ENCODE measurements at regions not wholly inside any gene's neighbourhood (a gene's known extent, or its start where the extent isn't known, plus 50 kb on each side); places are given as distances from the start of the nearest gene placed in this dataset.

- Histone ChIP-seq H3K9ac (no peak overlapping the region), H3K36me3 (ENCODE audit: low read depth) (no peaks in the 10 kb centered on the region), H3K27ac (no peak overlapping the region), H3F3A (ENCODE audit: insufficient read depth) (no peaks in the 10 kb centered on the region), H3K4me1 (ENCODE audit: insufficient read depth) (no peaks in the 10 kb centered on the region), H3K9me2 (ENCODE audit: insufficient read depth) (no peaks in the 10 kb centered on the region), H3K9me3 (ENCODE audit: low read depth) (no peaks in the 10 kb centered on the region), H3K27me3 (replicated peaks; ENCODE audit: insufficient read depth) (no peaks in the 10 kb centered on the region), H3K4me3 (no peak overlapping the region), H3K4me2 (ENCODE audit: unreplicated experiment) (no peak overlapping the region), H3K79me2 (ENCODE audit: insufficient read depth) (no peaks in the 10 kb centered on the region), H4K20me1 (ENCODE audit: insufficient read depth) (no peaks in the 10 kb centered on the region), H2AFZ (no peak overlapping the region)
- in situ Hi-C loops (cut with MboI) = no loop called here
- whole genome bisulfite sequencing, 2 experiments (ENCODE audit: low coverage in 1 of 2, low lambda C conversion rate in 2 of 2, missing lambda C conversion rate in 2 of 2) = 44 to 54% methylated on average over 3 of the region's 3 CpGs
- TF ChIP-seq EZH2phosphoT487 (IDR thresholded peaks at IDR 0.05; ENCODE audit: insufficient read depth, low read depth) (no peak), EZH2 (IDR thresholded peaks at IDR 0.05; ENCODE audit: insufficient read depth, poor library complexity, severe bottlenecking) (no peak)
- no peak for DNase-seq
Measured at GRCh38 chr12:40587970-40588369, 104.3 kb upstream of the CNTN1 start.

- WGBS, 2 experiments (ENCODE audit: low coverage in 1 of 2, low lambda C conversion rate in 2 of 2, missing lambda C conversion rate in 2 of 2) = 25 to 30% methylated on average over 3 of the region's 3 CpGs
- in situ Hi-C loops (cut with MboI) = no loop called here
- H3K4me1 ChIP-seq (ENCODE audit: insufficient read depth) = no peaks in the 10 kb centered on the region
- no peaks in the 10 kb centered on the region; the same call in 1 of the 2 replicates for H3K9me2 ChIP-seq (ENCODE audit: insufficient read depth)
- no peaks in the 10 kb centered on the region for H3K36me3 ChIP-seq (ENCODE audit: low read depth)
- no peak overlapping the region for H3K4me3 ChIP-seq
- no peaks in the 10 kb centered on the region for H3K9me3 ChIP-seq (ENCODE audit: low read depth)
- TF ChIP-seq EZH2 (IDR thresholded peaks at IDR 0.05; ENCODE audit: insufficient read depth, poor library complexity, severe bottlenecking) (no peak), EZH2phosphoT487 (IDR thresholded peaks at IDR 0.05; ENCODE audit: insufficient read depth, low read depth) (no peak)
- H4K20me1 ChIP-seq (ENCODE audit: insufficient read depth) = no peaks in the 10 kb centered on the region
- H3K4me2 ChIP-seq (ENCODE audit: unreplicated experiment) = no peak overlapping the region
- no peaks in the 10 kb centered on the region for H3K79me2 ChIP-seq (ENCODE audit: insufficient read depth)
- DNase-seq = no peak
- H3K27me3 ChIP-seq (replicated peaks; ENCODE audit: insufficient read depth) = no peaks in the 10 kb centered on the region
- H3K9ac ChIP-seq = no peak overlapping the region
- no peak overlapping the region for H3K27ac ChIP-seq
- no peaks in the 10 kb centered on the region for H3F3A ChIP-seq (ENCODE audit: insufficient read depth)
- H2AFZ ChIP-seq = no peak overlapping the region
Measured at GRCh38 chr12:40597133-40597532, 95.1 kb upstream of the CNTN1 start.

GRCh38 chr12:40598073-40598472 is 94.2 kb upstream of the CNTN1 start:
- Histone ChIP-seq H3K27me3 (replicated peaks; ENCODE audit: insufficient read depth) (no peaks in the 10 kb centered on the region), H4K20me1 (ENCODE audit: insufficient read depth) (no peaks in the 10 kb centered on the region), H2AFZ (no peak overlapping the region), H3K9me2 (ENCODE audit: insufficient read depth) (no peaks in the 10 kb centered on the region; the same call in 1 of the 2 replicates), H3K36me3 (ENCODE audit: low read depth) (no peaks in the 10 kb centered on the region), H3K4me2 (ENCODE audit: unreplicated experiment) (no peak overlapping the region), H3K4me1 (ENCODE audit: insufficient read depth) (no peaks in the 10 kb centered on the region), H3K4me3 (no peak overlapping the region), H3K27ac (no peak overlapping the region), H3K9ac (no peak overlapping the region), H3K9me3 (ENCODE audit: low read depth) (no peaks in the 10 kb centered on the region), H3F3A (ENCODE audit: insufficient read depth) (no peaks in the 10 kb centered on the region), H3K79me2 (ENCODE audit: insufficient read depth) (no peaks in the 10 kb centered on the region)
- DNase-seq = no peak
- TF ChIP-seq EZH2phosphoT487 (IDR thresholded peaks at IDR 0.05; ENCODE audit: insufficient read depth, low read depth) (no peak), EZH2 (IDR thresholded peaks at IDR 0.05; ENCODE audit: insufficient read depth, poor library complexity, severe bottlenecking) (no peak)
- in situ Hi-C loops (cut with MboI) = no loop called here
- 18 to 20% methylated on average over 2 of the region's 2 CpGs for WGBS, 2 experiments (ENCODE audit: low coverage in 1 of 2, low lambda C conversion rate in 2 of 2, missing lambda C conversion rate in 2 of 2)

- Histone ChIP-seq H3F3A (ENCODE audit: insufficient read depth) (no peaks in the 10 kb centered on the region), H4K20me1 (ENCODE audit: insufficient read depth) (no peaks in the 10 kb centered on the region), H2AFZ (no peak overlapping the region), H3K9ac (no peak overlapping the region), H3K9me3 (ENCODE audit: low read depth) (no peaks in the 10 kb centered on the region), H3K27ac (no peak overlapping the region), H3K79me2 (ENCODE audit: insufficient read depth) (no peaks in the 10 kb centered on the region), H3K36me3 (ENCODE audit: low read depth) (no peaks in the 10 kb centered on the region), H3K27me3 (replicated peaks; ENCODE audit: insufficient read depth) (no peaks in the 10 kb centered on the region), H3K4me2 (ENCODE audit: unreplicated experiment) (no peak overlapping the region), H3K4me1 (ENCODE audit: insufficient read depth) (no peaks in the 10 kb centered on the region), H3K4me3 (no peak overlapping the region), H3K9me2 (ENCODE audit: insufficient read depth) (no peaks in the 10 kb centered on the region)
- 26 to 33% methylated on average over 3 of the region's 3 CpGs for WGBS, 2 experiments (ENCODE audit: low coverage in 1 of 2, low lambda C conversion rate in 2 of 2, missing lambda C conversion rate in 2 of 2)
- TF ChIP-seq EZH2 (IDR thresholded peaks at IDR 0.05; ENCODE audit: insufficient read depth, poor library complexity, severe bottlenecking) (no peak), EZH2phosphoT487 (IDR thresholded peaks at IDR 0.05; ENCODE audit: insufficient read depth, low read depth) (no peak)
- in situ Hi-C loops (cut with MboI) = no loop called here
- no peak for DNase-seq
Measured at GRCh38 chr12:40602562-40602961, 89.7 kb upstream of the CNTN1 start.

GRCh38 chr12:40614923-40615322 is 77.3 kb upstream of the CNTN1 start:
- TF ChIP-seq EZH2 (IDR thresholded peaks at IDR 0.05; ENCODE audit: insufficient read depth, poor library complexity, severe bottlenecking) = no peak
- no peak for TF ChIP-seq EZH2phosphoT487 (IDR thresholded peaks at IDR 0.05; ENCODE audit: insufficient read depth, low read depth)
- in situ Hi-C loops (cut with MboI) = no loop called here
- H3K79me2 ChIP-seq (ENCODE audit: insufficient read depth) = no peaks in the 10 kb centered on the region

More at GRCh38 chr12:40614923-40615322, 77.3 kb upstream of the CNTN1 start:
- Histone ChIP-seq H3K9ac (no peak overlapping the region), H3K9me2 (ENCODE audit: insufficient read depth) (no peaks in the 10 kb centered on the region), H3K4me1 (ENCODE audit: insufficient read depth) (no peaks in the 10 kb centered on the region), H3K4me3 (no peak overlapping the region), H4K20me1 (ENCODE audit: insufficient read depth) (no peaks in the 10 kb centered on the region), H3K36me3 (ENCODE audit: low read depth) (no peaks in the 10 kb centered on the region), H2AFZ (no peak overlapping the region), H3K4me2 (ENCODE audit: unreplicated experiment) (no peak overlapping the region), H3K9me3 (ENCODE audit: low read depth) (no peaks in the 10 kb centered on the region), H3K27ac (no peak overlapping the region), H3K27me3 (replicated peaks; ENCODE audit: insufficient read depth) (no peaks in the 10 kb centered on the region), H3F3A (ENCODE audit: insufficient read depth) (no peaks in the 10 kb centered on the region)
- no peak for DNase-seq
